HG02840 (cell line): ENCODE measurements at regions not wholly inside any gene's neighbourhood (a gene's known extent, or its start where the extent isn't known, plus 50 kb on each side); places are given as distances from the start of the nearest gene placed in this dataset.
"Not testable (repeated sequence)": the region's sequence is repeated elsewhere in the genome, so short reads cannot be mapped to it uniquely, and the experiment has no call there.

ENCODE experiments used
- ATAC-seq: cut with Tn5 transposase; IDR thresholded peaks from one replicate; pipeline ENCODE4 v1.9.1; 2021; ENCODE audit warnings: mild to moderate bottlenecking, moderate library complexity, moderate number of reproducible peaks; ENCODE audit not compliant: unreplicated experiment, low FRiP score

DNA sequence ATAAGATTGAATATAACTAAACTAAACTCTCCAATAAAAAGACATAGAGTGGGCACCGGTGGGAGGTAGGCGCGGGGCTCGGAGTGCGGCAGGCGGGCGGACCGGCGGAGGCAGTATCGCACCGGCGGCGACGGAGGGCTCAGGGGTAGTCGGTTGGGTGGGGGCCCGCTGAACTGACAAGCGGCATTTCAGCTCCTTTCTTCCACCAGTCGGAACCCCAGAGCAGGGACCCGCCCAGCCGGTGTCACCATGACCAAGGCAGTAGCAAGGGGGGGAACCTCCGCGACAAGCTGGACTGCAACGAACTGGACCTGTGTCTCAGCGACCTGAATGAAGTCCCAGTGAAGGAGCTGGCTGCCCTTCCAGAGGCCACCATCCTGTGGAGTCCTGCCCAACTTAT lies 156.7 kb downstream of the HINT1 start:
- ATAC-seq: no peak

DNA sequence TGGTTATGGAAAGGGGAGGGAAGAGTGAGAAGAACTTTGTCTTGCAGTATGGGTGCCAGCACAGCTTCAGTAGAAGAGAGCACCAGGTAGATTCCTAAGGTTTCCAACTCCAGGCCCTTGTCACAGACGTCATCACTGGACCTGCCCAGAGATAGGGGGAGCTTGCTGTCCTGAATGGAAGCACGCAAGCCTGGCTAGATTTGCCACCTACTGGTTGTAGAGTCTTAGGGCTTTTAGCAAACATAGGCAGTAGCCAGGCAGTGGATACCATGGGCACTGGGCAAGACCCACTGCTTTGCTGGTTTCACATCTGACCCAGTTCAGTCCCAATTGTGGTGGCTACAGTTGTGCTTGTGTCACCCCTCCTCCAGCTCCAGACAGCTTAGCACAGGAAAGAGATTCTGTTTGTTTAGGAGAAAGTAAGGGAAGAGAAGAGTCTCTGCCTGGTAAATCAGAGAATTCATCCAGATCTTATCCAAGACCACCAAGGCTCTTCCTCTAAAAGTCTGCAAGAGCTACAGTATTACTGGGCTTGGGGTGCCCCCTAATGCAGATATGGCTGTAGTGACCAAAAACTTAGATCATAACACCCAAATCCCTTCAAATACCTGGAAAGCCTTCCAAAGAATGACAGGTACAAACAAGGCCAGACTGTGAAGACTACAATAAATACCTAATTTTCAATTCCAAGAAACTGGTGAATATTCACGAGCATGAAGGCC lies 158.9 kb downstream of the HINT1 start:
- no peak for ATAC-seq

DNA sequence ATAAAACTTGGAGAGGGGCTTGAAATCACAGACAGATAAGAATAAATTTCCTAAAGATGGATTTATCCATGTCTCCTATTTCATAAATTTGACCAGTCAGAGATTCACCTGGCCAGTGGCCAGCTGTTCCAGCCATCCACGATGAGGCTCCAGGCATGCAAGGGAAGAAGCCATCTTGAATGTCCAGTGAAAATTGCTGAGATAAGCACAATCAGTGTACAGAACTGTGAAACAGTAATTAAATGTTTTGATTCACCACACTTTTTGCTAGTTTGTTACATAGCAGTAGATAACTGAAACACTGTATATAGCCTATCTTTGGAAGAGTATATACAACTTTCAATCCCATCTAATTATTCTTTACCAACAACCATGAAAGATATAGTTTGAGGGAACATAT lies 163.5 kb downstream of the HINT1 start:
- ATAC-seq: no peak

DNA sequence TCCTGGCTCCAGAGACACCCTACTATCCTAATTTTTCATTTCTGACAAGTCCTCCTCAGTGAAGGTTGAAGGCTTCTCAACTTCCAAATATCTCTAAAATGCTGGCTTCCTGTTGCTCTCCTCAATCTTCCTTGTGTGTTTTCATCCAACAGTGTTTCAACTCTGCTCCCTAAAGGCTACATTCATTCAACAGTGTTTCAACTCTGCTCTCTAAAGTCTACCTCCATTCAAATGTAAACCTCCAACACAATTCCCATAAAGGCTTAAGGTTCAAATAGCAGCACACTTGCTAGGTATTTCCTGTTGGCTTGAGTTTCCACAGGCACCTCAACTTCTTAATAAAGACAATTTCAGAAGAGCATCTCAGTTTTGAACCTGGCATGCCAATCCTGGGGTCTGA lies 164.8 kb downstream of the HINT1 start:
- ATAC-seq: no peak

DNA sequence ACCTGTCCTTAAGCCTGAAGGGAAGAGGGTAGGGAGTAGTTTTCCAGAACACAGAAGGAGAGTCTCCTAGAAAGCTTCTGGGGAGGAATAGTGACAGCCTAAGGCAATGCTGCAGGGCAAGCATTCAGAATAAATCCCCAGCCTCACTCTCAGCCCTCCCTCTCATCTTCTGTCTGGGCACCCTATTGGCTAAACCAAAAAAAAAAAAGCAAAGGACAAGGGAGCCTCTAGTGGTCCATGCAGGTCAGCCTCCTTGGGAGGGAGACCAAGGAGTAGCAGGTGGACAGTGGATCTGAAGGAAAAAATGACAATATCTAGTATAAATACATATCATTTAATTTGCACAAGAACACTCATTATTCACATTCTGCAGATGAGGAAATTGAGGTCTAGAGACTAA lies 168.3 kb downstream of the HINT1 start:
- not testable (repeated sequence) for ATAC-seq

DNA sequence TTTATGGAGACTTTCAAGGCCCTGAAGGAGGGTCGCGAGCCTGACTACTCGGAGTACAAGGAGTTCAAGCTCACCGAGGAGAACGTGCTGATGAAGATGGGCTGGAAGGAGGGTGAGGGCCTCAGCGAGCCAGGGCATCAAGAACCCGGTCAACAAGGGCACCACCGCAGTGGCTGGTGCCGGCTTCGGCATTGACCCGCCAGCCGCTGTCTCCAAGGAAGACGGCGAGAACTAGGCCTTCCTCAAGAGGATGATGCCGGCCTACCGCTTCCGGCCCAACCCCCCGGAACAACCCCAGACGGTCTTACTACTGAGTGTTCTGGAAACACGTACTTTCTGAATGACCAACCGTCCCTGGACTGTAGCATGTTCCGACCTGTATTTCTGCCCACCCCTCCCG lies 169.2 kb downstream of the HINT1 start:
- no peak for ATAC-seq

DNA sequence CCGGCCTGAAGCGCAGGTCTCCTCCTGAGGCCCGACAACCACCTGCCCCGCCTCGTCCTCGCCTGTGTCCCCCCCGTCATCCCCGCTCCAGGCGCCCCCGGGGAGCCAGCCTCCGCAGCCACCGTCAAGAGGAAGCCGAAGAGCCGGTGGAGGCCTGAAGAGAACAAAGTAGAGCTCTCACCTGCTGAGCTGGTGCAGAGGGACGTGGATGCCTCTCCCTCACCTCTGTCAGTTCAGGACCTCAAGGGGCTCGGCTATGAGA lies 169.9 kb downstream of the HINT1 start:
- ATAC-seq: no peak

DNA sequence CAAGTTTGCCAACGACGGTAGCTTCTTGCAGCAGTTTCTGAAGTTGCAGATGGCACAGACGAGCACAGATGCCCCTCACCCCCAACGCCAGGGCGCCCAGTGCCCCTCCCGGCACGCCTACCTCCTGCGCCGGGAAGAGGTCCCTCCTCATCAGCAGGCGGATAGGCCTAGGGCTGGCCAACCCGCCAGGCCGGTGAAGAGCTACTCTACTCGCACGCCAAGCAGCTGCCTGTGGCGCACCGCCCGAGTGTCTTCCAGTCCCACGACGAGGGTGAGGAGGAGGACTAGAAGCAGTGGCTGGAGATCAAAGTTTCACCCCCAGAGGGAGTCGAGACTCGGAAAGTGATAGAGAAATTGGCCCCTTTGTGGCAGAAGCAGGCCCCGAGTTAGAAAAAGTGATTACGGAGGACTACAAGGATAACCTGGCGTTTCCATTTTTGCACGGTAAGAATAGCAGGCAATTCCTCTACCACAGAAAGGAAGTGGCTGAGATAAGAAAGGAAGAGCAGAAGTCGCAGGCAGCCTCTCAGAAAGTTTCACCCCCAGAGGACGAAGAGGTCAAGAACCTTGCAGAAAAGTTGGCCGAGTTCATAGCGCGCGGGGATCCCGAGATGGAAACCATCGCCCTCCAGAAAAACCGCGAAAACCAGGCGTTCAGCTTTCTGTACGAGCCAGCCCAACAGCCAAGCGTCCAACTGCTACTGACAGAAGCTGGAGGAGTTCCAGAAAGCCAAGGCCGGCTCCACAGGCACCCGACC lies 170.4 kb downstream of the HINT1 start:
- no peak for ATAC-seq

DNA sequence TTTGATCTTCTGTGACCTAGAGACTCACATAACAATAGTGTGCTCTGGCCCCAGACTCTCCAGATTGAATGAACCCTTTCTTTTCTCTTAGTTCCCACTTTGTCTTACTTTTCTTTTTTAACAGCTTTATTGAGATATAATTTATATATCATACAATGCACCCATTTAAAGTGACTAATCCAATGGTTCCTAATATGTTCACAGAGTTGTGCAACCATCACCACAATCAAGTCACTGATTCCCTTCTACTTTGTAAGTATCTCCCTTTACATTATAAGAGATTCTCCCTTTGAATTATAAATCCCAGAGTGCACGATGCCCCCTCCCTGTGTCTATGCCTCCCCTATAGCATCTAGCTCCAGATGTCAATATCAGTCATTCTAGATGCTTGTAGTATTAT lies 172.4 kb downstream of the HINT1 start:
- no peak for ATAC-seq

DNA sequence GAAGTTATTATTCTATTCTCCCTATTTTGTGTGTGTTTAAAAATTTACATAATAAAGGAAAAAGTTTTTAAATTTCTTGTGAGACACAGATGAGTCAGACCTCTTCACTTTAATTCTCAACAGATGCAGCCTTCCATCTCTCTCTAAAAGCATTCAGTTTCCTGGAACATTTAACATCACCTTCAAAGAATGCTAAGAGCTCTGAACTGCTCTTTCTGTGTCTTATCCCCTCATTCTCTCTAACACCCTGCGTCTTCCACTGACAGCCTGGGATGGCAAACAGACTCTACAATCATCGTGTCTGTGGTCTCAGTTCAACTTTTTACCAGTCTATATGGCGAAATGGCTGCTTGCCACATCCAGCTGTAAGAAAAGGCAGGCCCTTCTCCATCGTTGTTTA lies 173.0 kb downstream of the HINT1 start:
- ATAC-seq: no peak

DNA sequence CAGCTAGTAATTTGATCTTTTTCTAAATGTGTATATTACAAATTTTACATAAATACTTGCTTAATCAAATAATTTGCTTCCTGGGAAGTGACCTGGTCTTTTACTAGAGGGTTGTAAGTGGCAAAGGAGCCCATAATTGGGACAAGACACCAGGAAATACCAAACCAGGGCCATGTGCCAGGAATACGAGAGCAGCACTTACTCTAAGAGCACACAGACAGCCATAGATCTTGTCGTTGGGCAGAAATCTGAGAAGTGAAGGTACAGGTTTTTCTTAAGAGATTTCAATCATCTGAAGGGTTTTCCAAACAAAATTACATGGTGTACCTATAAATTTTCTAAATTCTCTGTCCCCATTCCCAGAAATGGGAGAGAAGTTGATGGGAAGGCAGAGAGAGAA lies 179.3 kb downstream of the HINT1 start:
- no peak for ATAC-seq

DNA sequence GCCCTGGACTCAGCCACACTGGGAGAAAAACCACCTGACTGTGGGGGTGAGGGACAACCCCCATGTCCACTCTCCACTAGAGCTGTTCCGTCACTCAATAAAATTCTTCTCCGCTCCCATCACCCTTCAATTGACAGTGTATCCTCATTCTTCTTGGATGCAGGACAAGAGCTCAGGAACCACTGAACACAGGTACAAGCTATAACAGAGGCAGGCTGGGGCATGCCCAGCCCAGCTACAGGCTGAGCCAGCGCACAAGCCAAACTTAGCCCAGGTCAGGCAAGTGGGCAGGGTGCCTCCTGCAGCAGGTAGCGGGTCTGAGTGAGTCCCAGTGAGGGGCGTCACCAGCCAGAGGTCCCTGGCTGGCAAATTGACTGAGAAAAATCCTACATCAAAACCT lies 183.4 kb downstream of the HINT1 start:
- ATAC-seq: no peak

DNA sequence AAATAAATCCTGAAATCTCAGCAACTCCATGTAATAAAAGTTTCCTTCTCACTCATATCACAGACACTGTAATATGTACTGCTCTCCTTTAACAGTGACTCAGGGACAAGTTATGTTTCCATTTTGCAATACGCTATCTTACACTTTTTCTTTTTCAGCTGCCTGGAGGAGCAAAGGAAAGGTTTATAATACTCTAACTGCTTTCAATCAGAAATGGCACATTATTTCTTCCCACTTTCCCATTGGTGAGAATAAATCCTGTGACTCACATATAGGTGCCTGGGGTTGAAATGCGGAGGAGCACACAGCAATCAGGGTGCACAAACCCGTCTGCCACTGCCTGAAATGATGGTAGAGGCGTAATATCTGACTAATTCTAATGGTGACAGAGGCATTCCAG lies 186.6 kb downstream of the HINT1 start:
- no peak for ATAC-seq

DNA sequence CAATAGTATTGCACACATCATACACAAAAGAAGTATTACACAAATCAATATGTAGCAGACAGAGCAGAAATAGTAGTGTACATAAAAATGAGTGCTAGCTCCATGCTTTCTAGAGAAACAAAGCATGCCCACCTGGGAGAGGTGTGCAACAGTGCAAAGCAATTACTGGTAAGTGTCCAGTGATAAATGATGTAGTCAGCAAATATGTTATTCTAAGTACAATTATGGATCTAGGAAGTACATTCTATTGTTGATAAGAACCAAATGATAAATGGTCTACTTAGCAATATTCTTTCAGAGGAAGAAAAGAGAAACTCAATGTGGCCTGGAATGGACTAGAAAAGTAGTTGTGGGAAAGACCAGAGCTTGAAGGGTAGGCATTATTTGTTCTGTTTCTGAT lies 188.6 kb downstream of the HINT1 start:
- ATAC-seq: no peak

DNA sequence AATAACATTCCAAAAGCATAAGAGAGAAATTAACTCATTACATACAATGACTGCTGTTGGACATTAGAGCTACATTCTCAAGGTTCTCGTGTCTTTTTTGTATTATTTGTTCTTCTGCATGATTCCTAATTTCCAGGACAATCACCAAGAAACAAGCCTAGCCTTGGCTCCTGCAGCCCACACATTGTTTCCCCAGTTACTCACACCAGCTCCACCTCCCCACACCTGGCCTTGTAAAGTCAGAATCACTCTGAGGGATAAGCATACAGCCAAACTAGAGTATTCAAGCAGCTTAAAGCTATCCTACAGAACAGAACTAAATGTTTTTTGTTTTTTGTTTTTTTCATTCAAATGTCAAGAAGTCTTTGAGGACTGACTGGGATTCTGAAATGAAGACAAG lies 189.2 kb downstream of the HINT1 start:
- no peak for ATAC-seq

DNA sequence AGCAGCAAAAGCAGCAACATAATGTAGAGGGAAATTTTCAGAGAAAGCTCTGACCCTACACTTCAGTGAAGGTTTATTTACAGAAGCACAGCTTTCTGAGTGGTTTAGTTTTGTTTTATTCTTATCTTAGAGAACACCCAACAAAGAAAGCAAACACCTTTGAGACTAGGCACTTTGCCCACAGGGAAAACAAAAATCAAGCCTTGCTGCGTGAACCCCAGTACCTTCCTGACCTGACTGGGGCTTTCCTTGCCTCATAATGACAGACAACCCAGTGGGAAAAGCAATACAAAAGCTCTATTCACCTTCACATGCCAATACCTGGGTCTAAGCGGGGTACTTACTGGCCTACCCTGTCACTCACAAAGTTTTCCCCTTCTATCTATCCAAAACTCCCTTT lies 189.8 kb downstream of the HINT1 start:
- ATAC-seq: no peak

DNA sequence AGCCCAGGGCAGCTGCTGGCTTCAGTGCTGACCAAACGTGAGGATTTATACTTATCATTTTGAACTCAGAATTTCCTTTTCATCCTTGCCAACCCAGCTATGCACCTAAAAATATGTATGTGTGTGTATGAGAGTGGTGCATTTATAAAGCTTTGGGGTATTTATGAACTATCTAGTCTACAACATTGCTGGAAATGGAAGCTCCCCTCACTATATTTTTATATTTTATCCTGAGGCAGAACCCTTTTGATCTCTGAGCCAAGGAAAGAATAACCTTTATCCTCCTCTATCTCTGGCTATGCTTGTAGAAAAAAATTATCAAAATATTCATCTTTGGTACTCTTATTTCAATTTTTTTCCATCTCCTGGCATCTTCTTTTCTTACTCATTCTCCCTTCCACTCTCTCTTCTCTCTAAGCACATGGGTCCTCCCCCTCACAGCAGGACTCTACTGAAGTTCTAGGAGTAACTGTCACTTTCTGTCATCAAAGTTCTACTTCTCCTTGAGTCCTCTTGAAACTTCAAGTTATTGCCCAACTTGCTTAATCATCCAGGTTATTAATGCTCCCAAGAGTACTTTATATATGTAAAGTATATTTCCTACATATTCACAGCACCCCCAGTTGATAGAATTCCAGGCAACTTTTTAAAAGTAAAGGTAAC lies 190.9 kb downstream of the HINT1 start:
- ATAC-seq: no peak

DNA sequence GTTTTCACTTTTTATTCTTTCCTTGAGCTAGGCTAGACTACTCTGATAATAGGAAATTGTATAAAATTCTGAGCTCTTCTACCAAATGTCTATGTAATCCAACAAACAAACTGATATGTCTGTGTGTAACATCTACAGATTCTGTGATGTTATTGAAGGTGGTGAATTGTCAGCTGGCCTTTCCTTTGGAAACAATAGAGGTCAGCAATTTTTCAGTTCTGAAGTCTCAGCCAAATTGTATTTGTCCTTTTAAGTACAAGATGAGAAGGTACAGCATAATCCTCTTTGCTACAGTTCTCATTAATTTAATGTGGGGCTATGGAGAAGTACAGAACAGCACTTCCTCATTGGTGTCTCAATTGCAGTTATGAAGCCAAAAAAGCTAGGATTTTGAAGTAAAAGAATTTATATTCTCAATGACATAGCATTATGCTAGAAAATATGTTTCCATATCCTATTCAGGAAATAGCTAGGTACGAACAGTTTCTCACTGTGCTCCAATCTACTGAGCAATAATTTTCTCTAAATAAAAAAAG lies 198.0 kb downstream of the HINT1 start:
- no peak for ATAC-seq

DNA sequence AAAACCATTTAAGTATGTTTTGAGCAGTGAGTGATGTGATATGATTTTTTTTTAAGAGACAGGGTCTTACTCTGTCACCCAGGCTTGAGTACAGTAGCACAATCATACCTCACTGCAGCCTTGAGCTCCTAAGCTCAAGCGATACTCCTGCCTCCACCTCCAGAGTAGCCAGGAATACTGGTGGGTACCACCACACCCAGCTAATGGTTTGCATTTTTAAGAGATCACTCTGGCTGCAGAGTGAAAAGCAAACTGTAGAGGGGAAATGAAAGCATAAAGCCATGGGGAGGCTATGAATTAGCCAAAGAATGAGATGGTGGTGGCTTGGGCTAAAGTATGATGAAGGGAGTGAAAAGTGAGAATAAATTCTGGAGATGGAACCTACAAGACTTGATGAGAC lies 199.1 kb downstream of the HINT1 start:
- ATAC-seq: no peak

DNA sequence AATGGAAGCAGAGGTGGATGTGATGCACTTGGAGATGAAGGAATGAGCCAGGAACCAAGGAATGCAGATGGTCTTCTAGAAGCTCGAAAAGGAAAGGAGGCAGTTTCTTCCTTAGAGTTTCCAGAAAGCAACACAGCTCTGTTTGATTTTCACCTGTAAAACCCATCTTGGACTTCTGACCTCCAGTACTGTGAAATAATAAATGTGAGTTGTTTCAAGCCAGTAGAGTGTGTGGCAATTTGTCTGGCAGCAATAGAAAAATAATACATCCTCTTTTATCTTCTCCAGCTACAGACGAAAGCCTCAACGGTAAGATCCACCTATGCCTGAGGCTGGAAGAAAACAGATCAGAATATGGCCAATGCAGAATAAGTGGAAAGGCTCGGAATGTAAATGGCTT lies 199.7 kb downstream of the HINT1 start:
- ATAC-seq: no peak

DNA sequence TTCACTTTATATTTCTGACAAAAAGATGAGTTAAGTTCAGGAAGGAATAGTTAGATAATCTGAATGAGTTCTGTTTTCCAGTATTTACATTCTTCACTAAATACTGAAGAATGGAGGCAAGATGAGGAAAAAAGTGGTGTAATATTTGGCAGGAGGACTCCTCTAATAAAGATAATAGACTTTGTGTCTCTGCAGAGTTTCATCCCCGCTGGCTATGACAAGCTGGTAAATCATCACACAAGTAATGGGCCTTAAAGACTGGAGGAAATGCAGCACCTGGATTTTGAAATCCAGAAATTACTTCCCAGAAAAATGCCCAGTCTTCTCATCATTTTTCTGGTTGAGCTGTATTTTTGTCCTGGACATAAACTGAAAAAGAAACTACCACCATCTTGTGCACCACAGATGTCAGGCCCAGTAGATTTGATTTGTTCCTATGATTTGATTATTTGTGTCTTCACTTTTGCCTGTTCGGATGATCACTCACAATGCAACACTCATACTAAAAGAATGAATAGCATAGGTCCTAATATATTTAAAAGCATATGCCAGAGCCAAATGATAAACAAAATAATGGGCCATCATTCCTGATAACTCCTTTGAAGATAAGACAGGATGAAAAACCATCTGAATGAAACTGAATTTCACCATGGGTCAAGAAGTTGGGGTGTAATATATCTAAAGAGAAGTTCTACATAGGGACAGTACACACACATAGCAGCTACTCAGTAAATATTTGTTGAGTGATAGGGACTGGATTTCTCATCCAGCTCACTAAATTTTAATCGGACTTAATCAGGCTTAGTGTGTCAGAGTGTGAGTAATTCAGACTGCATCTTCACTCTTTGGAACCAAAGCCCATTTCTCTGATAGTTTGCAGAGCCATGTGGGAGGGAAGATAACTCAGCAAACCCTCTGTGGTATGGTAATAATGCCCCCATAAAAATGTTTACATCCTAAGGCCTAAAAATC lies 200.5 kb downstream of the HINT1 start:
- no peak for ATAC-seq
